Cerebellar cortex (tissue), 1 donor: ENCODE measurements at regions not wholly inside any gene's neighbourhood (a gene's known extent, or its start where the extent isn't known, plus 50 kb on each side); places are given as distances from the start of the nearest gene placed in this dataset.
"Not testable (repeated sequence)": the region's sequence is repeated elsewhere in the genome, so short reads cannot be mapped to it uniquely, and the experiment has no call there.

Source experiments
- DNase-seq: peaks from one replicate; pipeline ENCODE4 v3.0.0-alpha.2; 2015; ENCODE audit warnings: low spot score

DNA sequence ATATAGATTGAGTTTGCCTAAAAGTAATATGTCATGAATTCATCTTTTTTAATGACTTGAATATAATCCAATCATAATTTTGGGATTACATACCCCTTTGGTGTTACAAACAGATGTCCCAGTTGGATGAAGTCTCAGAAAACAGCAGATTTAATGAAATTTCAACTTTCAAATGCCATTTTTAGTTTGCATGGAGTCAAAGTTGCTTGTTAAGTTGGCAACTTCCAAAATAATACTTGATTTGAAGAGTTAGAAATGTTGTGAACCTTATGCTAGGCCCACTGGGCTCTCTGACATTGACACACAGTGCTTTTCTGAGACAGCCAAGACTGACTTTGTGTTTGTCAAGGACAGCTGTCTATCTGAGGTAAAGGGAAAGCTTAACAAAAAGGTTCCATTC, 248.1 kb downstream of the KIF20B start:
- DNase-seq = no peak

DNA sequence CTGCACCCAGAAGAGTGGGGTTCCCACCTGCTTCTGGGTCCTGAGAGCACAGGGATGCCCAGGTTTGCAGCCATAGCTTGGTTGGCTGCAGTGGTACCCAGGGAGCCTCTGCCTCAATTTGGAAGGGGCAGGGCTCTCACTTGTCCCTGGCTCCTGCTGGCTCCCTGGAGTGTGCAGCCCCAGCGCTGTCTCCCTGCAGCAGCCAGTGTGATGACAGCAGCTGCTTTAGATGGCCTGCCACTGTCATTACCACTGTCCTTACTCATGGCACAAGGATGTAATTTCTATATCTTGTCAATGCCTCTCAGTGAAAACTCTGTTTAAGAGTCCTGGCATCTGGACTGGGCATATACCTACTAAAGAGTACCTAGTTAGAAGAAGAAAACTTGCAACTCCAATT, 250.9 kb downstream of the KIF20B start:
- DNase-seq = no peak

- no peak for DNase-seq
Measured at GRCh38 chr10:89952751-89953150, 251.4 kb downstream of the KIF20B start.

DNA sequence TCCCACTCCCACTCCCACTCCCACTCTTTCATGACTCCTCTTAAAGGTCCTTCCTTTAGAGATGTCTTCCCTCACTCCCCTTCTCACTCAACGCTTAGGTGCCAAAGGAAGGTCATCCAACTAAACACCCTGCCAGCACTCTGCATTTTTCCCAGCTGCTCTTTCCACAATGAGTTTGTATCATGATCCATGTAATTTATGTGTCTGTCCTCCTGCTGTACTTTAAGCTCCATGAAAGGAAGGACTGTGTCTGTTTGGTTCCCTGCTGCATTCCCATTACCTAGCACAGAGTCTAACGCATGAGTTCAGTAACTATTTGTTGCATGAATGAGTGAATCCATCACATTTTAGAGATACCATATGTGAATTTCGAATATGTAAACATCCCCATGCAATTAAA, 252.7 kb downstream of the KIF20B start:
- no peak for DNase-seq

GRCh38 chr10:89954787-89955566, 253.6 kb downstream of the KIF20B start:
- DNase-seq = no peak

- no peak for DNase-seq
Measured at GRCh38 chr10:89959433-89960110, 258.2 kb downstream of the KIF20B start.

GRCh38 chr10:89963451-89964102, 262.2 kb downstream of the KIF20B start:
- DNase-seq = no peak

DNA sequence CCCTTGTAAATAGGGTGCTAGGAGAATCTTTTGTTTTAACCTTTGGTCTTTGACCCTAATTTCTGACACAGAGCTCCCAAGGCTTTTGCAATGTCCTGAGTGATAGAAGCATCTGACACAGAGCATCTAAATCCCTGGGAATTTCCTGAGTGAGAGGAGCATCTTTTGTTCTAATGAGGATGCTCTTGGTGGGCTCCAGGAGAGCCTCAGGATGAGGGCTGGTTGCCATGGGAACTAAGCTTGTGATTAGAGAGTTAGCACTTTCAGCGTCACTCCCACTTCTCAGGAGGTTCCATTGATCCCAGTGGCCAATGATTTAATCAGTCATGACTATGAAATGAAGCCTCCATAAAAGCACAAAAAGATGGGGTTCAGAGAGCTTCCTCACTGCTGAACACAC, 264.8 kb downstream of the KIF20B start:
- DNase-seq = no peak

DNA sequence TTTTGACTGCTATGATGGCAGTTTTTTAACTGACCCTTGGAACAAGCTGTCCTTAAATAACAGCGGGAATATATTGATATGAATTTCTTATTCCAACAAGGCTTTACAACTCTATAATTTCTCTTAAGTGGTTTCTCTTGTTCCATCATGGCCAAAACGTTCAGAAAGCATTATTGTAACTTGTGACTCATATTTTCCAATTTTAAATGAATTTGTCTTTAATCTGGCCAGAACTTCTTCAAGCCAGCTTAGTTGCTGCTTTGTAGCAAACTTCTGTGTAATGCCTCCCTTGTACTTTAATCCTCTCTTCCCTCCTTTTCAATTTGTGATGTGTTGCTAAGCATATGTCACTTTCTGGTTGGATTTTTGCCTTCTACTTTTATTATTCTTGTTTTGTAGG, 271.9 kb downstream of the KIF20B start:
- DNase-seq = no peak

DNA sequence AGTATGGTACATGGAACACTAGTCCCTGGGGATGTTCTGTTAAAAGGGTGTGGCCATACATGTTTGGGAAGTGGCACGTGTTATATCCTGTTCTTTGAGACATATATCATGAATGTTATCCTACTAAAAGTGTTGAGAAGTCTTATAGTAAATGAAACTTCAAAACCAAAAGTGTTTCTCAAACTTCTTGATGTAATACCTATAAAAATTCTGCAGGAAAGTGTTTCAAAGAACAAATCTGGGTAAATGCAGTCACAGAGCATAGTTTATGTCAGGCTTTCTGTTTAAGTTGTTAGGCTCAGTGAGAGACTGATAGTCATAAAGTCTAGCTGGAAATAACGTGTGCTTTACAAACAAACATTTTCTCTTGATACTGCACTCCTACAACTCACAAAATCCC, 273.7 kb downstream of the KIF20B start:
- DNase-seq = no peak

- no peak for DNase-seq
Measured at GRCh38 chr10:89975771-89976170, 274.4 kb downstream of the KIF20B start.

DNA sequence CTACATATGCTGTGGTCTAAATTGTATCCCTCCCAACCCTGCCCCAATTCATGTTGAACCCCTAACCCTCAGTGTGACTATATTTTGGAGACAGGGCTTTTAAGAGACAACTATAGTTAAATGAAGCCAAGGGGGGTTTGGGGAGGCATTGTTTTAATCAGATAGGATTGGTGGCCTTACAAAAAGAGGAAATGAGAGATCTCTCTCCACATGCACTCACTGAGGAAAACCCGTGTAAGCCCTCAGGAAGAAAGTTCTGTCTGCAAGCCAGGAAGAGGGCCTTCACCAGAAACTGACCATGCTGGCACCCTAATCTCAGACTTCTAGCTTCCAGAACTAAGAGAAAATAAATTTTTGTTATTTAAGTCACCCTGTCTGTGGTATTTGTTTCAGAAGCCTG, 276.7 kb downstream of the KIF20B start:
- no peak for DNase-seq

GRCh38 chr10:89979726-89980125, 278.3 kb downstream of the KIF20B start:
- no peak for DNase-seq

DNA sequence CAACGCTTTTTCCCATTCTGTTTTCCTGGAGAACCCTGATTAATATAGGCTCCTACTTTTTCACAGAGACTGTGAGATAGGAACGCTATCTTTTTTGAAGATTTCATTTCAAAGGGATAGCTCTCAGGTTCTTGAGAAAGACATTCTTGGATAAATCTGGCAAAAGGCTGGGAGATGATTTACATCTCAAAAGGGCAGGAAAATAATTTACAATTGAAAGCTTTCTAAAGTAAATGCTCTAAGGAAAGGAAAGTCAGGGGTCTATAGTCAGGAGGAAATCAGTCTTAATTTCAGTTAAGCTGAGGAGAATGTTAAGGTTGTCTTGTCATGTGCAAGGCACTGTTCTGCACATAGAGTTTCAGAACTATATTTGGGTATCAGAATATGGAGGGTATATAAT, 278.8 kb downstream of the KIF20B start:
- DNase-seq = no peak

DNA sequence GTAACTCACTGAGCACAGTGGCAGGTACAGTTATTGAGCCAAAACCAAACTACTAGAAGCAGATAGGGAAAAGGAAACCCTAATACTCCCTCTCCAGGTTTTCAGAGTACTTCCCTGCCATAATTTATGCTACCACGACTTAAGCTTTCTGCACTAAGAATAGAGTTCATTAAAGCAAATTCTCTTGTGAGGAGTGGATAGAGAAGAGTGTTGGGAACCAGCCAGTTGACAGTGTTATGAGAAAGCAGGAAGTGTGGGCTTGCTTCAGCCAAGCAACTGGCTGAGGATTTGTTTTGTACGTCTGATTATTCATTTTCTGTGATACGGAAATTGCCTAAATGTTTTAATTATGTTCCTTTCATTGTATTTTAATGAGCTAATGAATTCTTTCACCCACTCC, 280.5 kb downstream of the KIF20B start:
- DNase-seq = no peak

- DNase-seq = no peak
Measured at GRCh38 chr10:89985446-89985845, 284.1 kb downstream of the KIF20B start.

DNA sequence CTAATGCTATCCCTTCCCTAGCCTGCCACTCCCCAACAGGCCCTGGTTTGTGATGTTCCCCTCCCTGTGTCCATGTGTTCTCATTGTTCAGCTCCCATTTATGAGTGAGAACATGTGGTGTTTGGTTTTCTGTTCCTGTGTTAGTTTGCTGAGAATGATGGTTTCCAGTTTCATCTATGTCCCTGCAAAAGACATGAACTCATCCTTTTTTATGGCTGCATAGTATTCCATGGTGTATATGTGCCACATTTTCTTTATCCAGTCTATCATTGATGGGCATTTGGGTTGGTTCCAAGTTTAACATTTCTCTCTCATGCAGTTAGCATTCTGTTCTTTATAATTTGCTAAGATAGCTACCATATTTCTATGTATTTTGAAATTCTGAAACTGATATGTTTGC, 287.0 kb downstream of the KIF20B start:
- DNase-seq = not testable (repeated sequence)

GRCh38 chr10:89992575-89992974, 291.2 kb downstream of the KIF20B start:
- no peak for DNase-seq

DNA sequence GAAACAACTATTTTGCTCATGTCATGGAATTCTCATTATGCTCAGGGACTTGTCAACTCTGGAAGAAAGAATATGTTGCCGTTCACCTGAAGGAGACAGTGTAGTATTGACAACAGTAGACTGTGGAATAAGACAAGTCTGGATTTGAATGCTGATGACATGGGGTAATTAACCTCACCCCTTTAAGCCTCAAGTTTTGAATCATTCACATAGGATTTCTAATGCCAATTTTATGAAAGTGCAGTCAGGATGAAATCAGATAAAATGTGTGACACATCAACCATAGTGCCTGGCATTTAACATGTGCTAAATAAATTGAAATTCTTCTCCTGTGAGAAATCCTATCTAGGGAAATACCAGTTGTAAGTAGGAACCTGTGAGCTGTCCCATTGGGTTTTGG, 305.8 kb downstream of the KIF20B start:
- no peak for DNase-seq

GRCh38 chr10:90011281-90011680, 309.9 kb downstream of the KIF20B start:
- DNase-seq = not testable (repeated sequence)

GRCh38 chr10:90018819-90019218, 317.4 kb downstream of the KIF20B start:
- no peak for DNase-seq

DNA sequence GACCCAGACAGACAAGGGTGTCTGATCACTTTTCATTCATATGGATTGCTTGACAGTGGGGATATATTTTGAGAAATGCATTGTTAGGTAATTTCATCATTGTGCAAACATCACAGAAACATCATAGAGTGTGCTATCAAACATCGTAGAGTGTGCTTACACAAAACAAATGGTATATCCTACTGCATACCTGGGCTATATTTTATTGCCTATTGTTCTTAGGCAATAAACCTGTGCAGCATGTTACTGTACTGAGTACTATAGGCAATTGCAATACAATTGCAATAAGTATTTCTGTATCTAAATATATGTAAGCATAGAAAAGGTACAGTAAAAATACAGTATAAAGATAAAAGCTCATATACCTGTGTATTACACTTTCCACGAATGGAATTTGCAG, 319.1 kb downstream of the KIF20B start:
- no peak for DNase-seq

- DNase-seq = no peak
Measured at GRCh38 chr10:90023950-90024349, 322.6 kb downstream of the KIF20B start.
